ENCODE measurements at regions not wholly inside any gene's neighbourhood (a gene's known extent, or its start where the extent isn't known, plus 50 kb on each side); places are given as distances from the start of the nearest gene placed in this dataset.

- TF ChIP-seq CTCF (IDR thresholded peaks at IDR 0.05) (no peak), POLR2AphosphoS5 (IDR thresholded peaks at IDR 0.05) (no peak), POLR2A (IDR thresholded peaks at IDR 0.05) (no peak)
Measured at GRCh38 chr2:7132753-7133152, 215.5 kb downstream of the RNF144A start.
